GM19395 (cell line): ENCODE measurements at regions not wholly inside any gene's neighbourhood (a gene's known extent, or its start where the extent isn't known, plus 50 kb on each side); places are given as distances from the start of the nearest gene placed in this dataset.
"Not testable (repeated sequence)": the region's sequence is repeated elsewhere in the genome, so short reads cannot be mapped to it uniquely, and the experiment has no call there.

Experiments used
- ATAC-seq: cut with Tn5 transposase; IDR thresholded peaks from one replicate; pipeline ENCODE4 v1.9.1; 2021; ENCODE audit warnings: mild to moderate bottlenecking, moderate library complexity; ENCODE audit not compliant: unreplicated experiment

DNA sequence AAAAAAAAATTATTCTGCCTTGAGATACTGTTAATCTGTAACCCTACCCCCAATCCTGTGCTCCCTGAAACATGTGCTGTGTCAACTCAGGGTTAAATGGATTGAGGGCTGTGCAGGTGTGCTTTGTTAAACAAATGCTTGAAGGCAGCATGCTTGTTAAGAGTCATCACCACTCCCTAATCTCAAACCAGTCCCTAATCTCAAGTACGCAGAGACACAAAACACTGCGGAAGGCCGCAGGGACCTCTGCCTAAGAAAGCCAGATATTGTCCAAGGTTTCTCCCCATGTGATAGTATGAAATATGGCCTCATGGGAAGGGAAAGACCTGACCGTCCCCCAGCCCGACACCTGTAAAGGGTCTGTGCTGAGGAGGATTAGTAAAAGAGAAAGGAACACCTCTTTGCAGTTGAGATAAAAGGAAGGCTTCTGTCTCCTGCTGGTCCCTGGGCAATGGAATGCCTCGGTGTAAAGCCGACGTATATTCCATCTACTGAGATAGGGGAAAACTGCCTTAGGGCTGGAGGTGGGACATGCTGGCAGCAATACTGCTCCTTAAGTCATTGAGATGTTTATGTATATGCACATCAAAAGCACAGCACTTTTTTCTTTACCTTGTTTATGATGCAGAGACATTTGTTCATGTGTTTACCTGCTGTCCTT lies 402.6 kb downstream of the TBC1D32 start:
- not testable (repeated sequence) for ATAC-seq

GRCh38 chr6:120930500-120930899 lies 403.8 kb downstream of the TBC1D32 start:
- not testable (repeated sequence) for ATAC-seq

- ATAC-seq: no peak
Measured at GRCh38 chr6:120924214-120924613, 410.1 kb downstream of the TBC1D32 start.

- ATAC-seq: peak; percentile 52
Measured at GRCh38 chr6:120918137-120918536, 416.1 kb downstream of the TBC1D32 start.

GRCh38 chr6:120916844-120917243 lies 417.4 kb downstream of the TBC1D32 start:
- no peak for ATAC-seq

GRCh38 chr6:120913486-120913885 lies 420.8 kb downstream of the TBC1D32 start:
- ATAC-seq: no peak

DNA sequence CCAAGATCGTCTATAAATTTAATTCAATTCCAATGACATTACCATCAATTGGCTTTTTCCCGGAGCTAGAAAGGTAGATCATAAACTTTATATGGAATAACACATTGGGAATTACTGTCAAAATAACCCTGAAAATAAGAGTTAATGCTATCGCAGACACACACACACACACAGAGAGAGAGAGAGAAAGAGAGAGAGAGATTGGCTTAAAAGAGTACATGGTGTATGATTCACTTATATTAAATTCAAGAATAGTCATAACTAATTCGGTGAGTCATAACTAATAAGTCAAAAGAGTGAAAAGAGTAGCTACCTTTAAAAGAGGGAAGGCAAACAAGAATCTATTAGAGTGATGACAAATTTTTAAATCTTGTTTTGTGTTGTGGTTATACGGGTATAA lies 425.5 kb downstream of the TBC1D32 start:
- no peak for ATAC-seq

DNA sequence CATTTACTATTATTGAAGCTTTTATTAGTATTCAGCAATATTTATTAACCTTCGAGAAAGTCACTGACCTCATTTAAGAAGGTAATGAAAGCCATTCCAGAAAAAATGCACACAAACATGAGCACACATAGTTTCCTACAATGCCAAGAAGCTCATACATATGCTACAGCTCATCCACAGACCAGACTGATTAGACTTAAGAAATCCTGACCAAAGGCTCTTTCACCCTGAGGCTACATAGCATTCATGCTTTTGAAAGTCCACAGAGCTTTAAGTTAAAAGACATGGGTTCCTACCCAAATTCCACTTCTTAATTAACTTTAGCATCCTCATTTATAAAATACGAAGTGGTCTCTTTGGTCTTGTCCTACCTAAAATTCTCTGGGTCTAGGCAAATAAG lies 430.4 kb downstream of the TBC1D32 start:
- no peak for ATAC-seq

- ATAC-seq: no peak
Measured at GRCh38 chr6:120899932-120900331, 434.3 kb downstream of the TBC1D32 start.

DNA sequence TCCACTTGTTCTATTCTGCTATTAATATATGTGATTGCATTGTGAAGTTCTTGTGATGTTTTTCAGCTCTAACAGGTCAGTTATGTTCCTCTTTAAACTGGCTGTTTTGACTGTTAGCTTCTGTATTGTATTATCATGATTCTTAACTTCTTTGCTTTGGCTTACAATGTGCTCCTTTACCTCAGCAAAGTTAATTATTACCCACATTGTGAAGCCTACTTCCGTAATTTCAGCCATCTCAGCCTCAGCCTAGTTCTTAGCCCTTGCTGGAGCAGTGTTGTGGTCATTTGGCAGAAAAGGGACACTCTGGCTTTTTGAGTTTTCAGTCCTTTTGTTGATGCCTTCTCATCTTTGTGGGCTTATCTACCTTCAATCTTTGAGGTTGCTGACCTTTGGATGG lies 440.2 kb downstream of the TBC1D32 start:
- ATAC-seq: peak; percentile 84

DNA sequence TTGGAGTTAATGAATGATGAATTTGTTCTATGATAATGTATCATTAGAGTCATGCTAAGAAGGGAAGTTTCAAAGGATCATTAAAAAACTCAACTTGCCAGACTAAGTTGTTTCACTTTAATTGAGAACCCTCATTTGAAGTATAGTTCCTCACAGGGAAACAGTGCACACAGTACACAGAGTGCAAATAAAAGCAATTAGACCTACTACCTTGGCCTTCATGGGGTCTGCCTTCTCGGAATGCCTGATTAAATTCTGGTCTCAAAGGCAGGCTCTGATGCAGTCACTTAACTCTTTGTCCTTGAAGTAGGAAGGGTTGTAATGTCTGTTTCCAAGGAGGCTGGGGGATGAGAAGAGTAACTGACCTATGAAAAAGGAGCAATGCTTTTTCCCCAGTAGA lies 457.3 kb downstream of the TBC1D32 start:
- no peak for ATAC-seq

GRCh38 chr6:120876424-120876823 lies 457.9 kb downstream of the TBC1D32 start:
- ATAC-seq: peak; percentile 69

DNA sequence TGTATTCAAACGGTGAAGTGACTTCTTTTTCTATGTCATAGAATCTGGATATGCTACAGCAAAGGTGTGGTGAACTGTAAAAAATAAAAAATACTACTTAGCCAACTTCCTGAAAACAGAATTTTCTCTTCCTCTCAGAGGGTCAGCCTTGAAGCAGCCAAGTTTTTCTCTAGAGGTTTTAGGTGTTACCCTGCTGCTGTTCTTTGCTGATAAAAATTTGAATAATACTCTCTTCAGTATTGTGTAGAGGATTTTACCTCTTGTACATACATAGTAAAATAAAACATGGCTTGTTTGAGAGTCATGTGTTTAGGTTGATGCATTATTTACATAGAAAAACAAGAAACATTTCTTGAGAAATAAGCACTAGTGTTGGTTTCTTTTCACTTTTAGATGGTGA lies 458.4 kb downstream of the TBC1D32 start:
- peak; percentile 46 for ATAC-seq

DNA sequence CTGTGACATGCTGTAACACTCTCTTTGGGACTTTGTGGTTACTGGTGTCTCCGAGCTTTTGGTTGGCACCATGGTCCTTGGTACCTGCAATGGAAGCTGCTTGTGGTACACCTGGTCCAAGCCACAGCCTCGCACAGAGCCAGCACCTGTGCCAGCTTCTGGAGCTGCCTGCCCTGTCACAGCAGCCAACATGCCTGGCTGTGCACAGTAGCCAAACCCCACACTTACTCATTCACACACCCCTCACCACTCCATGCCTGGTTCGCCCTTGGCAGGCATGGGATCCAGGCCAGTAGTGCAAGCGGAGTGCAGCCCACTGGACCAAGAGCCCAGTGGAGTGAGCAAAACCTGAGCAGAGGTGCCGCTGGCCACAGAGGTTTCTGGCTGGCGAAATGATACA lies 459.9 kb downstream of the TBC1D32 start:
- no peak for ATAC-seq

DNA sequence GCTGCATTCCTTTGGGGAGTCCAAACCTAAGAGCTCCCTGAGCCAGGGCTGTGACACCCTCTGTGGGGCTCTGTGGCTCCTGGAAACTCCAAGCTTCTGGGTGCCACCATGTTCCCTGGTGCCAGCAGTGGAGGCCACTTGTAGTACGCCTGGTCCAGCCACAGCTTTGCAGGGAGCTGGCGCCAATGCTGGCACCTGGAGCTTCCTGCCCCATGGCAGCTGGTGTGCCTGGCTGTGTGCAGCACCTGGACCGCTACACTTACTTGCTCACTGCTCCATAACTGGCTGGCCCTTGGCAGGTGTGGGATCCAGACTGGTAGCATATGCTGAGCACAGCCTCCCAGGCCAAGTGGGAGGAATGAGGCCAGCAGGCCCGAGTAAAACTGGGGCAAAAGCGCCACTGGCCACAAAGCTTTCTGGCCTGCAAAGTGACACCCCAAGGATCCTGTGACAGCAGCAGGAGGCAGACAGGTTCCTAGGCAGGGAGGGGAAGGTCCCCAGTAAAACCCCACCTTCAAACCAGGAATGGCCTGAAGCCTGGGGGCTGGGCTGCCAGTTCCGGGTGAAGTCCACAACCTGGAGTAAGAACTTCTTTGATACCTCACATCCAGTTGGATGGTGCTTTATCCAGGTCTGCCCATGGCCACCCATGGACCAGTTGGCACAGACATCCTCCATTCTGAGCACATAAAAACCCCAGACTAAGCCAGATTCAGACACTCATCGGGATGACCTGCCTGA lies 461.0 kb downstream of the TBC1D32 start:
- no peak for ATAC-seq

- ATAC-seq: no peak
Measured at GRCh38 chr6:120872262-120872578, 462.1 kb downstream of the TBC1D32 start.

- no peak for ATAC-seq
Measured at GRCh38 chr6:120871416-120872261, 462.6 kb downstream of the TBC1D32 start.

- ATAC-seq: no peak
Measured at GRCh38 chr6:120869397-120869796, 464.9 kb downstream of the TBC1D32 start.

DNA sequence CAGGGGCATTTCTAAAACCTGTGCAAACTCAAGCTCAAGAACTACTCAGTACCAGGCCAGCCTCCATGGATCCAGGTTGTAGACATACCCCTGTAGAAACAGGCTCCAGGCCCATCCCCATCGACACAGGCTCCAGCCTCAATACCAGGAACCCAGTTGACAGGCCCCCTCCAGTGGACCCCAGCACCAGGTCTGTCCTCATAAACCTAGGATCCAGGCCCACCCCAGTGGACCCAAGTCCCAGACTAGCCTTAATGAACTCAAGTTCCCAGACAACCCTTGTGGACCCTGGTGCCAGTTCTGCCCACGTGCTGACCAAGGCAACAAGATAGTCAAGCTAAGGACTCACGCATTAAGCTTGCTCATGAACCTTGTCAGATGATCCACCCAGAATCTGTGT lies 476.9 kb downstream of the TBC1D32 start:
- ATAC-seq: no peak

- no peak for ATAC-seq
Measured at GRCh38 chr6:120854583-120854982, 479.7 kb downstream of the TBC1D32 start.

GRCh38 chr6:120853489-120853888 lies 480.8 kb downstream of the TBC1D32 start:
- no peak for ATAC-seq
